Sigmoid colon (tissue), 6 donors: ENCODE measurements at regions not wholly inside any gene's neighbourhood (a gene's known extent, or its start where the extent isn't known, plus 50 kb on each side); places are given as distances from the start of the nearest gene placed in this dataset.

Source experiments
- DNase-seq: peaks from one replicate; pipeline ENCODE4 v3.0.0-alpha.2; 2019
- H3K27ac ChIP-seq, 4 donors: fragments of 200-600 bp; sonication (generic); one replicate each; pipeline ENCODE4 v1.5.1; 2016 to 2019; ENCODE audit warnings: mild to moderate bottlenecking in 1 of 4
- H3K27me3 ChIP-seq, 3 donors: fragments of 200-600 bp; sonication (generic); one replicate each; pipeline ENCODE4 v1.5.1; 2019; ENCODE audit warnings: mild to moderate bottlenecking in 1 of 3
- H3K36me3 ChIP-seq, 4 donors: fragments of 200-600 bp; sonication (generic); one replicate each; pipeline ENCODE4 v1.5.1; 2016 to 2019
- H3K4me1 ChIP-seq, 4 donors: fragments of 200-600 bp; sonication (generic); one replicate each; pipeline ENCODE4 v1.5.1; 2017 to 2019
- H3K4me3 ChIP-seq, 4 donors: fragments of 200-600 bp; sonication (generic); one replicate each; pipeline ENCODE4 v1.5.1; 2017 to 2019; ENCODE audit warnings: mild to moderate bottlenecking in 2 of 4, moderate library complexity in 1 of 4
- H3K9me3 ChIP-seq, 4 donors: fragments of 200-600 bp in 3 of 4; sonication (generic) in 3 of 4; one replicate each; pipeline versions ENCODE4 v1.5.1 to v1.6.1; 2013 to 2019
- CTCF ChIP-seq, 4 experiments: fragments of 450-650 bp in 3 of 4; fragments of 200-600 bp in 1 of 4; IDR thresholded peaks; one replicate each; pipeline ENCODE4 v1.5.1; 2016 to 2019; ENCODE audit warnings: antibody characterized with exemption in 4 of 4, mild to moderate bottlenecking in 3 of 4, moderate library complexity in 2 of 4
- EP300 ChIP-seq, 4 donors: sonication (generic); formaldehyde crosslinking; IDR thresholded peaks; one replicate each; pipeline ENCODE4 v1.6.1; 2017; ENCODE audit warnings: antibody characterized with exemption in 4 of 4
- POLR2A ChIP-seq, 2 donors: fragments of 450-650 bp; IDR thresholded peaks; one replicate each; pipeline ENCODE4 v1.6.1; 2016; ENCODE audit warnings: antibody characterized with exemption in 2 of 2, mild to moderate bottlenecking in 2 of 2, moderate library complexity in 2 of 2
- POLR2AphosphoS5 ChIP-seq, 4 donors: sonication (generic); formaldehyde crosslinking; IDR thresholded peaks; one replicate each; pipeline ENCODE4 v1.6.1; 2017; ENCODE audit warnings: antibody characterized with exemption in 4 of 4
- WGBS, 2 donors: extraction: QIAGEN DNeasy Blood & Tissue Kit; methylation state at CpG; one replicate each; pipeline ENCODE4 v1.1.7; 2013; 5-methylcytosine and 5-hydroxymethylcytosine counted together
- intact Hi-C: fragments of 100-400 bp; cut with DNase I; formaldehyde crosslinking; loops from one replicate; pipeline ENCODE4 v1.15.1; 2023
- donor health status: healthy with polysubstance abuse.
- donor health status: healthy.

GRCh38 chr20:18983796-18984195 lies 170.2 kb downstream of the SCP2D1 start:
- H3K27me3 ChIP-seq = no peaks in the 10 kb centered on the region
- no peak overlapping the region for H3K4me3 ChIP-seq
- DNase-seq = no peak
- H3K27ac ChIP-seq = peak overlapping the region in 2 of 4 donors; percentile 43 to 77
- H3K4me1 ChIP-seq = peaks cover 0 to 23% (median 12%) of the 10 kb centered on the region in 4 donors
- 77 to 91% methylated on average over 5 of the region's 5 CpGs for WGBS, 2 donors
- intact Hi-C loops = no loop called here
- TF ChIP-seq POLR2A (IDR thresholded peaks at IDR 0.05) (no peak), POLR2AphosphoS5 (IDR thresholded peaks at IDR 0.05) (no peak), CTCF (IDR thresholded peaks at IDR 0.05) (no peak), EP300 (IDR thresholded peaks at IDR 0.05) (no peak)
- no peaks in the 10 kb centered on the region for H3K36me3 ChIP-seq
- no peaks in the 10 kb centered on the region for H3K9me3 ChIP-seq

GRCh38 chr20:18984238-18985200 lies 170.9 kb downstream of the SCP2D1 start:
- DNase-seq = no peak
- H3K27me3 ChIP-seq = no peaks in the 10 kb centered on the region
- intact Hi-C loops = no loop called here
- H3K4me1 ChIP-seq = peaks cover 0 to 30% (median 20%) of the 10 kb centered on the region in 4 donors
- H3K4me3 ChIP-seq = no peak overlapping the region
- peak overlapping the region in 3 of 4 donors; percentile 26 to 77 (median 43) for H3K27ac ChIP-seq
- H3K9me3 ChIP-seq = no peaks in the 10 kb centered on the region
- TF ChIP-seq EP300 (IDR thresholded peaks at IDR 0.05) (no peak), POLR2AphosphoS5 (IDR thresholded peaks at IDR 0.05) (no peak), CTCF (IDR thresholded peaks at IDR 0.05) (no peak), POLR2A (IDR thresholded peaks at IDR 0.05) (no peak)
- H3K36me3 ChIP-seq = no peaks in the 10 kb centered on the region
- WGBS, 2 donors = 83 to 85% methylated on average over 13 of the region's 13 CpGs

GRCh38 chr20:18985551-18985950 lies 172.0 kb downstream of the SCP2D1 start:
- Histone ChIP-seq H3K36me3 (no peaks in the 10 kb centered on the region), H3K9me3 (no peaks in the 10 kb centered on the region), H3K4me3 (no peak overlapping the region), H3K27me3 (no peaks in the 10 kb centered on the region), H3K27ac (peak overlapping the region in 3 of 4 donors; percentile 41 to 77 (median 65)), H3K4me1 (peaks cover 0 to 40% (median 30%) of the 10 kb centered on the region in 4 donors)
- DNase-seq = no peak
- intact Hi-C loops = no loop called here
- WGBS, 2 donors = 87 to 89% methylated on average over 5 of the region's 5 CpGs
- TF ChIP-seq EP300 (IDR thresholded peaks at IDR 0.05) (no peak), CTCF (IDR thresholded peaks at IDR 0.05) (no peak), POLR2A (IDR thresholded peaks at IDR 0.05) (no peak), POLR2AphosphoS5 (IDR thresholded peaks at IDR 0.05) (no peak)

- no peak for DNase-seq
- H3K36me3 ChIP-seq = no peaks in the 10 kb centered on the region
- intact Hi-C loops = no loop called here
- no peak for TF ChIP-seq CTCF (IDR thresholded peaks at IDR 0.05)
- no peak for TF ChIP-seq EP300 (IDR thresholded peaks at IDR 0.05)
- TF ChIP-seq POLR2AphosphoS5 (IDR thresholded peaks at IDR 0.05) = peak in 1 of 4 donors; percentile 28
- no peak for TF ChIP-seq POLR2A (IDR thresholded peaks at IDR 0.05)
- H3K27ac ChIP-seq = peak overlapping the region; percentile 41 to 83 (median 71)
- H3K4me1 ChIP-seq = peaks cover 0 to 42% (median 34%) of the 10 kb centered on the region in 4 donors
- H3K27me3 ChIP-seq = no peaks in the 10 kb centered on the region
- H3K4me3 ChIP-seq = no peak overlapping the region
- whole genome bisulfite sequencing, 2 donors = 76 to 84% methylated on average over 7 of the region's 7 CpGs
- no peaks in the 10 kb centered on the region for H3K9me3 ChIP-seq
These were observed 172.7 kb downstream of the SCP2D1 start for GRCh38 chr20:18986146-18986830.
